ENCODE measurements at regions not wholly inside any gene's neighbourhood (a gene's known extent, or its start where the extent isn't known, plus 50 kb on each side); places are given as distances from the start of the nearest gene placed in this dataset.

GRCh38 chr1:181413836-181414235 lies 69.5 kb upstream of the CACNA1E start:
- Histone ChIP-seq H3K9ac (ENCODE audit: low read length) (no peak overlapping the region), H3K9me2 (replicated peaks; ENCODE audit: insufficient read depth, low read length) (no peaks in the 10 kb centered on the region), H3K4me1 (ENCODE audit: low read length) (no peaks in the 10 kb centered on the region), H3K4me2 (ENCODE audit: low read depth, low read length) (no peak overlapping the region), H2AFZ (ENCODE audit: low read length) (no peak overlapping the region), H3K9me3 (replicated peaks; ENCODE audit: insufficient read depth, low read length) (no peaks in the 10 kb centered on the region), H3K4me3 (ENCODE audit: low read length) (no peak overlapping the region), H3K36me3 (replicated peaks; ENCODE audit: insufficient read depth, low read length) (no peaks in the 10 kb centered on the region), H3F3A (ENCODE audit: insufficient read depth, low read length) (no peaks in the 10 kb centered on the region), H3K27ac (ENCODE audit: low read length) (no peak overlapping the region), H3K27me3 (replicated peaks; ENCODE audit: insufficient read depth, low read length) (no peaks in the 10 kb centered on the region), H4K20me1 (ENCODE audit: insufficient read depth, low read length) (no peaks in the 10 kb centered on the region), H3K79me2 (ENCODE audit: low read length) (no peaks in the 10 kb centered on the region)
- no peak for DNase-seq
- TF ChIP-seq EZH2 (optimal IDR thresholded peaks at IDR 0.05; ENCODE audit: low read depth, low read length) (no peak), EZH2phosphoT487 (IDR thresholded peaks at IDR 0.05; ENCODE audit: low read length) (no peak)
- TF ChIP-seq, protein P1, sequence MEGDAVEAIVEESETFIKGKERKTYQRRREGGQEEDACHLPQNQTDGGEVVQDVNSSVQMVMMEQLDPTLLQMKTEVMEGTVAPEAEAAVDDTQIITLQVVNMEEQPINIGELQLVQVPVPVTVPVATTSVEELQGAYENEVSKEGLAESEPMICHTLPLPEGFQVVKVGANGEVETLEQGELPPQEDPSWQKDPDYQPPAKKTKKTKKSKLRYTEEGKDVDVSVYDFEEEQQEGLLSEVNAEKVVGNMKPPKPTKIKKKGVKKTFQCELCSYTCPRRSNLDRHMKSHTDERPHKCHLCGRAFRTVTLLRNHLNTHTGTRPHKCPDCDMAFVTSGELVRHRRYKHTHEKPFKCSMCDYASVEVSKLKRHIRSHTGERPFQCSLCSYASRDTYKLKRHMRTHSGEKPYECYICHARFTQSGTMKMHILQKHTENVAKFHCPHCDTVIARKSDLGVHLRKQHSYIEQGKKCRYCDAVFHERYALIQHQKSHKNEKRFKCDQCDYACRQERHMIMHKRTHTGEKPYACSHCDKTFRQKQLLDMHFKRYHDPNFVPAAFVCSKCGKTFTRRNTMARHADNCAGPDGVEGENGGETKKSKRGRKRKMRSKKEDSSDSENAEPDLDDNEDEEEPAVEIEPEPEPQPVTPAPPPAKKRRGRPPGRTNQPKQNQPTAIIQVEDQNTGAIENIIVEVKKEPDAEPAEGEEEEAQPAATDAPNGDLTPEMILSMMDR (IDR thresholded peaks at IDR 0.05; ENCODE audit: low read length) = no peak

GRCh38 chr1:181416268-181416860 lies 67.0 kb upstream of the CACNA1E start:
- no peak overlapping the region for H3K27ac ChIP-seq (ENCODE audit: low read length)
- no peaks in the 10 kb centered on the region for H3K4me1 ChIP-seq (ENCODE audit: low read length)
- H3K9me2 ChIP-seq (replicated peaks; ENCODE audit: insufficient read depth, low read length) = no peaks in the 10 kb centered on the region
- H3K27me3 ChIP-seq (replicated peaks; ENCODE audit: insufficient read depth, low read length) = no peaks in the 10 kb centered on the region
- no peak overlapping the region for H3K4me3 ChIP-seq (ENCODE audit: low read length)
- no peaks in the 10 kb centered on the region for H4K20me1 ChIP-seq (ENCODE audit: insufficient read depth, low read length)
- H3K36me3 ChIP-seq (replicated peaks; ENCODE audit: insufficient read depth, low read length) = no peaks in the 10 kb centered on the region
- H2AFZ ChIP-seq (ENCODE audit: low read length) = no peak overlapping the region
- H3K9me3 ChIP-seq (replicated peaks; ENCODE audit: insufficient read depth, low read length) = no peaks in the 10 kb centered on the region
- no peak overlapping the region for H3K4me2 ChIP-seq (ENCODE audit: low read depth, low read length)
- no peaks in the 10 kb centered on the region for H3F3A ChIP-seq (ENCODE audit: insufficient read depth, low read length)
- DNase-seq = no peak
- no peaks in the 10 kb centered on the region for H3K79me2 ChIP-seq (ENCODE audit: low read length)
- H3K9ac ChIP-seq (ENCODE audit: low read length) = no peak overlapping the region
- TF ChIP-seq EZH2phosphoT487 (IDR thresholded peaks at IDR 0.05; ENCODE audit: low read length) (no peak), EZH2 (optimal IDR thresholded peaks at IDR 0.05; ENCODE audit: low read depth, low read length) (no peak)
- TF ChIP-seq, protein P1 (IDR thresholded peaks at IDR 0.05; ENCODE audit: low read length) = no peak

DNA sequence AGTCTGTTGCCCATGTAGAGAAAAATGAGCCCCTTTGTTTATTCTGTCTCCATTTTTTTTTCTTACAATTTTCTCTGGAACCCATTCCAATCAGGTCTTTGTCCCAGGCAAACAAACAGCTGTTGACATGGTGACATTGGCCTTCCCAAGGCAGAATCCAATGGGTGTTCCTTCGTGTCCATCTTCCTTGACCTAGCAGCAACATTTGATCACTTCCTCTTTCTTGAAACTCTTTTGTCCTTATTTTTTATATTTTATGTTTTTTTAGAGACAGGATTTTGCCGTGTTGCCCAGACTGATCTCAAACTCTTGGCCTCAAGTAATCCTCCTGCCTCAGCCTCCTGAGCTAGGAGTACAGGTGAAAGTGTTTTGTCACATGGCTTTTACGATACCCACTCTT lies 65.4 kb upstream of the CACNA1E start:
- Histone ChIP-seq H3K4me2 (ENCODE audit: low read depth, low read length) (no peak overlapping the region), H3K9me3 (replicated peaks; ENCODE audit: insufficient read depth, low read length) (no peaks in the 10 kb centered on the region), H3K36me3 (replicated peaks; ENCODE audit: insufficient read depth, low read length) (no peaks in the 10 kb centered on the region), H4K20me1 (ENCODE audit: insufficient read depth, low read length) (no peaks in the 10 kb centered on the region), H2AFZ (ENCODE audit: low read length) (no peak overlapping the region), H3F3A (ENCODE audit: insufficient read depth, low read length) (no peaks in the 10 kb centered on the region), H3K4me1 (ENCODE audit: low read length) (no peaks in the 10 kb centered on the region), H3K9me2 (replicated peaks; ENCODE audit: insufficient read depth, low read length) (no peaks in the 10 kb centered on the region), H3K27me3 (replicated peaks; ENCODE audit: insufficient read depth, low read length) (no peaks in the 10 kb centered on the region), H3K9ac (ENCODE audit: low read length) (no peak overlapping the region), H3K4me3 (ENCODE audit: low read length) (no peak overlapping the region), H3K79me2 (ENCODE audit: low read length) (no peaks in the 10 kb centered on the region), H3K27ac (ENCODE audit: low read length) (no peak overlapping the region)
- no peak for DNase-seq
- TF ChIP-seq EZH2phosphoT487 (IDR thresholded peaks at IDR 0.05; ENCODE audit: low read length) (no peak), EZH2 (optimal IDR thresholded peaks at IDR 0.05; ENCODE audit: low read depth, low read length) (no peak)
- TF ChIP-seq, protein P1 (IDR thresholded peaks at IDR 0.05; ENCODE audit: low read length) = no peak

All from MM.1S (cell line).